H1 (cell line): ENCODE measurements at regions not wholly inside any gene's neighbourhood (a gene's known extent, or its start where the extent isn't known, plus 50 kb on each side); places are given as distances from the start of the nearest gene placed in this dataset.

Experiments
- CTCF ChIA-PET: fragments of 300-600 bp; sonication (Branson Sonifier 250); formaldehyde crosslinking; loops from one replicate; lab custom pipeline; 2021; ENCODE audit not compliant: partially characterized antibody; lab: Charles Lee
- POLR2A ChIA-PET: fragments of 300-600 bp; sonication (Branson Sonifier 250); formaldehyde crosslinking; loops from one replicate; lab custom pipeline; 2021; ENCODE audit warnings: inconsistent platforms; ENCODE audit not compliant: partially characterized antibody; lab: Charles Lee
- DNase-seq, 2 experiments: peaks; one replicate each; pipeline versions ENCODE4 v3.0.0 to v3.0.0-alpha.2; 2010 to 2022; ENCODE audit warnings: low spot score in 2 of 2, low read depth in 1 of 2, mixed read lengths in 1 of 2
- FAIRE-seq: peaks from 2 replicates; lab custom pipeline; 2011; peaks lifted over from hg19 to GRCh38; lab: Jason Lieb, UNC
- H2AFZ ChIP-seq: 2 replicates; pipeline ENCODE4 v1.8.1; 2012; ENCODE audit warnings: low read length, inconsistent platforms
- H2AK5ac ChIP-seq: 2 replicates; pipeline ENCODE4 v1.6.1; 2013; ENCODE audit warnings: low read depth, low read length
- H2BK120ac ChIP-seq: replicated peaks from 2 replicates; pipeline ENCODE3; 2013; ENCODE audit warnings: low read depth, low read length, inconsistent platforms
- H2BK12ac ChIP-seq: 2 replicates; pipeline ENCODE4 v1.6.1; 2013; ENCODE audit warnings: low read depth, low read length
- H2BK15ac ChIP-seq: 2 replicates; pipeline ENCODE4 v1.6.1; 2013; ENCODE audit warnings: low read length
- H2BK20ac ChIP-seq: 2 replicates; pipeline ENCODE4 v1.6.1; 2013; ENCODE audit warnings: low read length
- H2BK5ac ChIP-seq: 2 replicates; pipeline ENCODE4 v1.6.1; 2013; ENCODE audit warnings: low read depth, low read length
- H3K14ac ChIP-seq: 2 replicates; pipeline ENCODE4 v1.6.1; 2013; ENCODE audit warnings: inconsistent platforms; ENCODE audit not compliant: insufficient read length
- H3K18ac ChIP-seq: 2 replicates; pipeline ENCODE4 v1.6.1; 2013; ENCODE audit warnings: low read length; ENCODE audit errors: extremely low read depth
- H3K23ac ChIP-seq: 2 replicates; pipeline ENCODE4 v1.6.1; 2013; ENCODE audit warnings: inconsistent platforms; ENCODE audit not compliant: insufficient read length
- H3K23me2 ChIP-seq: 2 replicates; pipeline ENCODE4 v1.6.1; 2013; ENCODE audit warnings: low read depth, low read length
- H3K27ac ChIP-seq: 2 replicates; pipeline ENCODE4 v1.6.1; 2011; ENCODE audit warnings: low read depth, low read length, inconsistent platforms
- H3K27me3 ChIP-seq, 4 experiments: replicated peaks in 1 of 4; 1 replicate in 1 of 4; 2 replicates in 3 of 4; pipeline versions ENCODE4 v1.6.1 to v1.8.1; 2011 to 2013; ENCODE audit warnings: low read length in 3 of 4, mild to moderate bottlenecking in 3 of 4, inconsistent platforms in 2 of 4, mixed read lengths in 2 of 4, moderate library complexity in 1 of 4; ENCODE audit not compliant: control insufficient read depth in 3 of 4, insufficient read depth in 3 of 4; ENCODE audit errors: extremely low read depth in 1 of 4
- H3K36me3 ChIP-seq, 4 experiments: 2 replicates each; pipeline versions ENCODE4 v1.6.1 to v1.8.1; 2011 to 2013; ENCODE audit warnings: mild to moderate bottlenecking in 4 of 4, low read length in 3 of 4, moderate library complexity in 2 of 4, control low read depth in 1 of 4, inconsistent platforms in 1 of 4; ENCODE audit not compliant: insufficient read depth in 4 of 4, control insufficient read depth in 2 of 4
- H3K4ac ChIP-seq: replicated peaks from 2 replicates; pipeline ENCODE3; 2013; ENCODE audit warnings: low read length, low read depth, mixed read lengths, inconsistent platforms; ENCODE audit not compliant: insufficient read length
- H3K4me1 ChIP-seq, 4 experiments: replicated peaks in 1 of 4; 1 replicate in 1 of 4; 2 replicates in 3 of 4; pipeline versions ENCODE4 v1.6.1 to v1.8.1; 2011 to 2013; ENCODE audit warnings: low read length in 3 of 4, inconsistent platforms in 2 of 4, mixed read lengths in 1 of 4; ENCODE audit not compliant: insufficient read depth in 4 of 4, control insufficient read depth in 3 of 4
- H3K4me2 ChIP-seq, 2 experiments: 2 replicates each; pipeline versions ENCODE4 v1.6.1 to v1.8.1; 2011 to 2013; ENCODE audit warnings: low read depth in 2 of 2, low read length in 2 of 2, control low read depth in 1 of 2, inconsistent platforms in 1 of 2, mild to moderate bottlenecking in 1 of 2; ENCODE audit not compliant: insufficient read depth in 1 of 2
- H3K4me3 ChIP-seq, 4 experiments: fragments of 200-600, 300-600 bp in 1 of 4; sonication (generic), shearing (Covaris generic), sonication (Bioruptor Twin) in 1 of 4; 2 replicates each; pipeline versions ENCODE4 v1.5.1 to v1.8.1; 2011 to 2016; ENCODE audit warnings: low read length in 4 of 4, low read depth in 3 of 4, control low read depth in 2 of 4, inconsistent platforms in 2 of 4, mild to moderate bottlenecking in 2 of 4, mixed read lengths in 1 of 4, moderate library complexity in 1 of 4; ENCODE audit not compliant: insufficient read depth in 2 of 4; ENCODE audit errors: extremely low read depth in 1 of 4
- H3K56ac ChIP-seq: replicated peaks from 2 replicates; pipeline ENCODE3; 2013; ENCODE audit warnings: low read depth, mild to moderate bottlenecking, mixed read lengths, low read length, inconsistent platforms; ENCODE audit not compliant: insufficient read length
- H3K79me1 ChIP-seq: 2 replicates; pipeline ENCODE4 v1.6.1; 2013; ENCODE audit warnings: low read depth, low read length, control low read depth
- H3K79me2 ChIP-seq, 2 experiments: 2 replicates each; pipeline versions ENCODE4 v1.6.1 to v1.8.1; 2012 to 2013; ENCODE audit warnings: low read length in 2 of 2, mild to moderate bottlenecking in 2 of 2, inconsistent platforms in 1 of 2; ENCODE audit not compliant: insufficient read depth in 2 of 2, control insufficient read depth in 1 of 2
- H3K9ac ChIP-seq, 4 experiments: replicated peaks in 1 of 4; 1 replicate in 1 of 4; 2 replicates in 3 of 4; pipeline versions ENCODE4 v1.6.1 to v1.8.1; 2011 to 2013; ENCODE audit warnings: low read depth in 3 of 4, low read length in 3 of 4, control low read depth in 2 of 4, mild to moderate bottlenecking in 2 of 4, moderate library complexity in 2 of 4, inconsistent platforms in 1 of 4; ENCODE audit errors: extremely low read depth in 1 of 4
- H3K9me3 ChIP-seq, 2 experiments: 2 replicates each; pipeline versions ENCODE4 v1.6.1 to v1.8.1; 2012 to 2013; ENCODE audit warnings: mild to moderate bottlenecking in 2 of 2, moderate library complexity in 2 of 2, control low read depth in 1 of 2, inconsistent platforms in 1 of 2, low read depth in 1 of 2, low read length in 1 of 2, mixed read lengths in 1 of 2; ENCODE audit not compliant: insufficient read depth in 2 of 2
- H4K20me1 ChIP-seq, 2 experiments: replicated peaks in 1 of 2; 2 replicates each; pipeline versions ENCODE3 to v1.8.1; 2011 to 2013; ENCODE audit warnings: inconsistent platforms in 2 of 2, low read length in 2 of 2, mild to moderate bottlenecking in 1 of 2; ENCODE audit not compliant: insufficient read depth in 2 of 2, control insufficient read depth in 1 of 2
- H4K5ac ChIP-seq: 2 replicates; pipeline ENCODE4 v1.6.1; 2013; ENCODE audit warnings: low read length, low read depth, mixed read lengths, inconsistent platforms; ENCODE audit not compliant: insufficient read length
- H4K8ac ChIP-seq: 2 replicates; pipeline ENCODE4 v1.8.0; 2013; ENCODE audit warnings: mild to moderate bottlenecking, moderate library complexity, low read length, inconsistent platforms; ENCODE audit not compliant: insufficient read depth; ENCODE audit errors: extremely low read depth
- H4K91ac ChIP-seq: replicated peaks from 2 replicates; pipeline ENCODE3; 2013; ENCODE audit warnings: low read length, mixed read lengths, inconsistent platforms; ENCODE audit not compliant: insufficient read length
- JUND ChIP-seq: IDR thresholded peaks from 2 replicates; pipeline ENCODE4 v1.6.1; 2011; ENCODE audit warnings: mild to moderate bottlenecking, improper control_type of control experiment, low read length
- MAFK ChIP-seq: IDR thresholded peaks from 2 replicates; pipeline ENCODE4 v1.6.1; 2012; ENCODE audit warnings: low read depth, mild to moderate bottlenecking, improper control_type of control experiment, low read length
- SIN3A ChIP-seq, 2 experiments: IDR thresholded peaks in 1 of 2; conservative IDR thresholded peaks in 1 of 2; 2 replicates each; pipeline ENCODE4 v1.6.1; 2011 to 2012; ENCODE audit warnings: low read length in 2 of 2, improper control_type of control experiment in 1 of 2, low read depth in 1 of 2, mild to moderate bottlenecking in 1 of 2
- TAF1 ChIP-seq: IDR thresholded peaks from 2 replicates; pipeline ENCODE4 v1.6.1; 2011; ENCODE audit warnings: mild to moderate bottlenecking, low read depth, low read length
- WGBS, 2 experiments: shearing (Covaris generic) in 1 of 2; methylation state at CpG; one replicate each; pipeline versions ENCODE4 v1.1.6 to v1.1.7; 2013 to 2015; ENCODE audit warnings: low lambda C conversion rate in 2 of 2, mixed read lengths in 2 of 2, inconsistent platforms in 1 of 2, low coverage in 1 of 2, missing lambda C conversion rate in 1 of 2; ENCODE audit not compliant: insufficient replicate concordance in 2 of 2, insufficient coverage in 1 of 2, insufficient read length in 1 of 2; ENCODE audit errors: extremely low coverage in 1 of 2, missing lambda C conversion rate in 1 of 2; 5-methylcytosine and 5-hydroxymethylcytosine counted together

- Histone ChIP-seq H3K4me1 (no peaks in the 10 kb centered on the region), H3K4me3 (no peak overlapping the region), H3K4ac (no peak overlapping the region), H2BK12ac (0 out of 2 replicates have a peak overlapping the region, but pooled peaks have one; percentile 76), H3K4me2 (no peak overlapping the region), H3K79me1 (no peaks in the 10 kb centered on the region), H3K18ac (no peak overlapping the region), H2BK120ac (no peak overlapping the region), H2BK5ac (peak overlapping the region; percentile 53; the same call in 1 of the 2 replicates), H2AFZ (peak overlapping the region; percentile 94), H2BK15ac (no peak overlapping the region), H3K23me2 (no peaks in the 10 kb centered on the region), H3K56ac (peak overlapping the region; percentile 11), H4K91ac (no peak overlapping the region), H4K8ac (peak overlapping the region; percentile 89; the same call in 1 of the 2 replicates), H3K14ac (no peak overlapping the region), H3K23ac (no peak overlapping the region), H3K36me3 (no peaks in the 10 kb centered on the region), H3K9me3 (no peaks in the 10 kb centered on the region), H2AK5ac (no peak overlapping the region), H2BK20ac (no peak overlapping the region), H3K27me3 (no peaks in the 10 kb centered on the region), H3K27ac (no peak overlapping the region), H4K5ac (no peak overlapping the region), H4K20me1 (no peaks in the 10 kb centered on the region), H3K9ac (no peak overlapping the region), H3K79me2 (no peaks in the 10 kb centered on the region)
- DNase-seq (no peak), FAIRE-seq (no peak)
- POLR2A ChIA-PET, result no interaction called here
- WGBS, 2 experiments, result 82% methylated on average over 11 of the region's 11 CpGs; no CpG with 5 or more reads in 1 of the 2 experiments
- TF ChIP-seq SIN3A (conservative IDR thresholded peaks at IDR 0.05 in 1 of 2, IDR thresholded peaks at IDR 0.05 in 1 of 2; ENCODE audit: low read depth in 1 of 2, low read length in 2 of 2), result no peak
- no peak for TF ChIP-seq TAF1
- TF ChIP-seq MAFK, result no peak
- no peak for TF ChIP-seq JUND
- TF ChIP-seq, all 59 proteins: peak for 0
- CTCF ChIA-PET, result interaction anchor here (0.6 to 3.4 kb wide), 9 partner anchors 9 to 303 kb away, joined by 3 to 11 read pairs (median 4); no protein-coding TSS in a partner anchor
Observed at GRCh38 chr4:94139931-94140612, 67.6 kb upstream of the SMARCAD1 start.
